ENCODE measurements at regions not wholly inside any gene's neighbourhood (a gene's known extent, or its start where the extent isn't known, plus 50 kb on each side); places are given as distances from the start of the nearest gene placed in this dataset.

DNA sequence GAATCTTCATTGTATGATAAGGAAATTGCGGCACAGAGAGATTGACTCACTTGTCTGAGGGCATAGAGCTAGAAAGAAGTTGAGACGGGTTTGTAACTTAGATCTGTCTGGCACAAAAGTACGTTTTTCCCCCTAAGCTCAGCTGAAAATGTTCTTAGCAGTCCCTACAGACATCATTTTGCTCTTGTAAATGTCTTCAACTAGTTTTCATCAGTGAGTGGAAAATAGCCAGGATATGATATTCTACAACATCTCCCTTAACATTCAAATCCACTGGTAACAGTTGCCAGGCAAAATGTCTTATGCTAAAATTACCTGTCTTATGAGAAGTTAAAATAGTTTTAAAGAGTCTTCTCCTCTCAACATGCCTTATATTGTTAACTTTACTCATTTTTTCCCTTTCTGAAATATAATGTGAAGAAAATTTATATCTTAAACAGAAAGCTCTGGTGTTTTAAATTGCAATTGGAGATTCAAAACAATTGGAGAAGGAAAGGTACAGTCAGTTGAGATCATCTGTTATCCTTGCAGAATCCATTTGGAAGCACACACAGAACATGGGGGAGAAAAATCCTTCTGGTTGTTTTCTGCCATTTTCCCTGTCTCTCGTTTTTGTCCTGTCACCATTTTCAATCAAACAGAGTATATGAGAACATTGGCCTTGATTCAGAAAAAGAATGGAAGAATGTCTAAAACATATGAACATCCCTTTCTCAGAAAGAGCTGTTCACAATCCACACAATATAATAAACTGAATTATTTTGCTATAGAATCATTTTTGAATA is 255.0 kb downstream of the TRIB2 start:
- no peak for DNase-seq

- DNase-seq: peak; percentile 58 to 63
These were observed 261.5 kb downstream of the TRIB2 start for GRCh38 chr2:12978066-12978835.

GRCh38 chr2:12979066-12979465 is 262.3 kb downstream of the TRIB2 start:
- no peak for DNase-seq

DNA sequence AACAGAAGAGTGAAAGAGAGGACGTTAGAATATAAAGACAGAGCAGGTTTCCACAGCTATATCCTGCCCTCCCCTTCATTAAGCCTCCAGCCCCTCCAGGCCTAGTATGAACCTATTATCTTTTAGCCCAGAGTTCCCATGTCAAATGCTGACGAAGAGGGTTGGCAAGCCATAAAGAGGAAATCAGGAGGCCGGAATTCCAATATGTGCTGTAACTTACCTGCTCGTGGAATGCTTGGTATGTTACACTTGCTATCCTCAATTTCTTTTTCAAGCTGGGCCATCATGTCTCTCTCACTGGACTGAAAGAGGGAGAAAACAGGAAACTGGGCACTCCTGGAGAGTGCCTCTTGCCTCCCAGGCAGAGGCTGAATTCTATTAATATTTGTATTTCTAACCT is 264.1 kb downstream of the TRIB2 start:
- no peak for DNase-seq

GRCh38 chr2:12982149-12982584 is 265.4 kb downstream of the TRIB2 start:
- DNase-seq: no peak

GRCh38 chr2:12987246-12987645 is 270.5 kb downstream of the TRIB2 start:
- DNase-seq: no peak

DNA sequence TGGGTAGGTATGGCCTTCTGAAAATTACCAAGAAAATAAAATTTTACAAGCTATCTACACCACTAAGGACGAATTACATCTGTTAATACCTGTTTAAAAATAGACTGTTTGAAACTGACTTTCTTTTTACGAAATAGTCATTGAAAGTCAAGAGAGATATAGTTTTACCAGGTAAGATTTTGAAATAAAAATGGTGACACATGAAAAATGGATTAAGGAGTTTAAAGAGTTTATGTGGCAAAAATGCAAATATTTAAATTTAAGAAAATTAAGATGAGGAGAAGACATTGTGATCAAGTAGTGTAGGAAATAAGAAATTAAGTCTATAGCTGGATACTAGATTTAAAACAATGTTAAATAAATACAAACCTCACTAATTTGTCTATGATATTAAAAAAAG is 271.5 kb downstream of the TRIB2 start:
- DNase-seq: no peak

DNA sequence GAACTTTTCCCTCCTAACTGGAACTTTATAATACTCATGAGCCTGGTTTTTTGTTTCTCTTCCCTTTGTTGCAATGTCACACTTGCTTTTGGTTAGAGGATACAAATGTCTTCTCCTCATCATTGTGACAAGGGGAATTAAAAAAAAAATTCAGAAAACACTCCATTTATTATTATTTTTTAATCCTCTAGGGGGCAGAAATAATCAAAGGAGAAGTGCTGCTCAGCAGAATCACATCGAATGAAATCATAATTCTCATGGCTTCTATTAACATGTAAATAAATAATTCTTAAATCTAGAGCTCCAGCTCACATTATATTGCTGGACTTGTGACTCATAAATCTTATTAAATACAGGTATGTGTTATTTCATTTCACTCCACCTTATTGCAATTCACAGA is 273.8 kb downstream of the TRIB2 start:
- DNase-seq: peak in 1 of 2 donors; percentile 23

DNA sequence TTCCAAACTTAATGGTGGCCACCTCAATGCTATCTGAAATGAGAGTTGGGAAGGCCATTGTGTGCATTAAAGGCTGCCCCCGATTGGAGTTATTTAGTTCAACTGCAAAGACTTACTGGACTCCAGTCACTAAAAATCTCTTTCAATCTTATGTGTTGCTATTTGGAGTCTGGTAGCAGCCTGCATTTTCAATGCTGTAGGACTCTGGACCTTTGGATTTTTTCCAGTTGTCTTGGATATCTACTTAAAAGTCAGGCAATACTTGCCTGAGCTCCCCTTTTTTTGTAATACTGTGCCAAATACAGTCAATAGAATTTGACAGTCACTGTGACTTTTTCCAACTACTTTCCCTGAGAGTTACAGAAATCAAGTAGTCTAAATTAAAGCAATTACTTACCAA is 281.9 kb downstream of the TRIB2 start:
- no peak for DNase-seq

- DNase-seq: no peak
These were observed 284.1 kb downstream of the TRIB2 start for GRCh38 chr2:13000664-13001363.

- DNase-seq: no peak
These were observed 284.7 kb downstream of the TRIB2 start for GRCh38 chr2:13001408-13001807.

DNA sequence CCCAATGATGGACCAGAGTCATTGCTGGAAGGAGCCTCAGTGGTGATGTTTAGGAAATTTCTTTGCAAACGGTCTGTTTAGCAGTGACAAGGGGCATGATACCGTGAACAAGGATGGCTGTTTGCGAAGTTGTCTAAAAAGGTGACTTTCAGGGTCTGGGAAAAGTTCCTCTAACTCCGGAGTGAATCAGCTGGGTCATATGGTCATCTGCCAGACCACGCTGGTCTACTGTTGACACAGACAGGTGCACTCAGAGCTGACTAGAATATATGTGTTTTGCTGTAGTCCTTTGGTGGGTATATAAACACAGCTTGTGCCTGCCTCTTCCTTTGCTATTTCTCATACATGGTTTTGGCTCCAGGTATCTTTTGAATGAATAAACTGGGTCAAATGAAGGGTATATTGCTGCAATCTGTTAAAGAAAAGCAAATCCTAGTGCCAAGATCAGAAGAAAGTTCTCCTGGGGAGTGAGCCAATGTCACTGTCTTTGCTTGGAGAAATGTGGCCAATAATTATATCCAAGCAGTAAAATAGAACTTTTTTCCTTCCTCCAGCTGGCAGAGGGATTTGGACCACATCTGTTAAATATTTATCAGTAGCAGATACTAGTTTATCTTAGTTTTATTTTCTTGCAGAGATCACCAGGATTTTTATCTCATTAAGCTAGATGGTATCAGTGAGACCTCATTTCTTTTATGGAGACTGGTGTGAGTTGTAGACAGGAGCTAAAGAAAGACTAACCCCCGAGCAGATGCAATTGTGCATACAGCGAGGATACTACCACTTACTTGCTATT is 286.0 kb downstream of the TRIB2 start:
- DNase-seq: no peak

- DNase-seq: no peak
These were observed 286.8 kb downstream of the TRIB2 start for GRCh38 chr2:13003500-13003899.

- no peak for DNase-seq
These were observed 288.3 kb downstream of the TRIB2 start for GRCh38 chr2:13005048-13005447.

GRCh38 chr2:13005761-13006335 is 289.1 kb downstream of the TRIB2 start:
- no peak for DNase-seq

DNA sequence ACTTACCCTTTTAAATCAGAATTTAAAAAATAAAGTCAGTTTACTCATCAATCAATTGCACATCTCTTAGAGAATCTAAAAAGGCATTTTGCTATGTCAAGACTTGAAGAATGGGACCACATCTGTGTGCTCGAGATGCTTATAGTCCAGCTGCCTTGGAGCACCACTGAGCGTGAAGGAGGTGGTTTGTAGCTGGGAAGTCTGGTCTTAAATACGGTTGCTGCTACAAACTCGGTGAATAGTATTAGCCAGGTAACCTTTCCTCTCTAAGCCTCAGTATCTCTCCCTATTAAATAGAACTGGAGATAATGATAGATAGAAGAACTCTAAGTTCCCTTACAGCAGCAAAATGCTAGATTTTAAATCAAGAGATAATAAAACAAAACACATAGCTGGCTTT is 289.7 kb downstream of the TRIB2 start:
- DNase-seq: no peak

DNA sequence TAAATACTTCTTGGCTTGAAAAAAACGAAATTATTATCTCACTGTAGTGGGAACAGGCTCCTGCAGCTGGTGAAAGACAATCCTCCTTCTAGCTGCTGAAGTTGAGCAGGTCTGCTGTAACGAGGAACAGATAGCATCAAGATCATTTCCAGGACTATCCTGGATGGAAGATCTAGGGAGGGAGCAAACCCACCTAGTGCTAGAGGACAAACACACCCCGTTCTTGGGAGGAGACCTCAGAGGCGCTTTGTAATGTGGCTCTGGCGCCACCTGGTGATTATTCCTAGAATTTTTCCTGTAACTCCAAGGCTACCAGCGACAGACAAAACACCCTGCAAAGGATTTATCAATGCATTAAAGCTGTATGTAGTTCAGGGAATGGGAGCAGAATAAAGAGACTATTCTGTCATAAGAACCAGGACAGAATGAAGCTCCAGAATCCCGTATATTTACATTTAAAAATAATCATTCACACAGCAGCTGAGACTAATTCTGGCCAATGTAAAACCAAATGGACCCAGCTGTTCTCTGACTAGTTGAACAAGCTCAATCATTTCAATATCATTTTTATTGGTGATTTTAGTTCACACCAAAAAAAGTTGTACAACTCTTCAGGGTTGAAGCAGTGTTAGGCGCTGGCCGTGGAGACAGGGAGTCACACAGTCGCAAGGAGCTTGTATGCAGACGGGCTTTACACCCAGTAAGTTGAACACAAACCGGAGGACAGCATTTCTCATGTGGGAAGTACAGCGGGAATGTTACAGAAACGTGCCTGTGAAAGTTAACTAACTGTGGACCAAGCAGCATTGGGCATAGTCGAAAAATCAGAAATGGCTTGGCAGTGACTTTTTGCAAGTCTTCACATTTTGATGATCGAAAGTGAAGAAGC is 290.3 kb downstream of the TRIB2 start:
- peak; percentile 26 to 90 for DNase-seq

DNA sequence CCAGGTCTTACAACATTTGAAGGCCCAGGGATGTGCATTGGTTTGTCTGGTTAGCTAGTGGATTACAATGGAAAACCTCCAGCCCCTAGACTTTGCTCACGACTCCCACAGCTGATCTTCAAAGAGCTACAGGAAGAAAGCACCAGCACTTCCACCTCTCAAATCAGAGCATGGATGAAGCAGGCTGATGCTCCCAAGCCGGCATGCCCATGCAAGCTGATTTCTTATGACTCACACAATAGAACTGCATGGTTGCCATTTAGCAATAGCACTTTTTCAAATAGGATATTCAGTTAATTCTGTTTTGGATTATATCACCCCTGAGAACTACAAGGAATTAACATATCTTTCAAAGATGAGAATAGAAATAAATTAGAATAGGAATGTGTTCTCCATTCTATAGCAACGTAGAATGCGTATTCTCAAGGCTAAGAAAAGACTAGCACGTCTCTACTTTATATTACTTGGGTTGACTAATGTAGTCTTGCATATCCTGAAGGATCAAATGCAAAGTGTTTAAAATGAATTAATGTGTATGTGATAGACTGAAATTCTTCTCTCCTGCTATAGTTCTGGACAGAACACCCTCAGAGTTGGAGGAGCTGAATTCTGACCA is 292.4 kb downstream of the TRIB2 start:
- no peak for DNase-seq

GRCh38 chr2:13010283-13010682 is 293.5 kb downstream of the TRIB2 start:
- DNase-seq: no peak

- DNase-seq: no peak
These were observed 298.0 kb downstream of the TRIB2 start for GRCh38 chr2:13014783-13015182.

All from inflammatory macrophage treated with lipopolysaccharide for 1 hour (primary cell).